ENCODE measurements at regions not wholly inside any gene's neighbourhood (a gene's known extent, or its start where the extent isn't known, plus 50 kb on each side); places are given as distances from the start of the nearest gene placed in this dataset.

DNA sequence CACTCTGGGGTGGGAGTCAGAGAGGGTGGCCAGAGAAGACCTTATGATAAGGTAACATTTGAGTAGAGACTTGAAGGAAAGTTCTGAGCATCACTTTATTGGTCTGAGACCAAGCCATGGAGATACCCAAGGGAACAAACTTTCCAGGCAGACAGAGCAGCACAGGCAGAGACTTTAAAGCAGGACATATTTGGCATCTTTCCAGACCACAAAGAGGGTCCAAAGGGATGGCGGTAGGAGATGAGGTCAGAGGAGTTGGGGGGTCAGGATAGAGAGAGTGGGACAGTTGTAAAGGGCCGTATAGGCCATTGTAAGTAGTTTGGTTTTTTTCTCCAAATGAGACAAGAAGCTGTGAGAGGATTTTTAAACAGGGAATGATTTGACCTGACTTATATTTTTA lies 344.4 kb downstream of the SEC23A start:
- Histone ChIP-seq H3K27ac (ENCODE audit: low read depth, low read length) (no peak overlapping the region), H3K9me3 (ENCODE audit: control insufficient read depth, insufficient read depth, low read length) (no peaks in the 10 kb centered on the region), H3K4me3 (ENCODE audit: low read depth, low read length) (no peak overlapping the region), H3K27me3 (ENCODE audit: control insufficient read depth, insufficient read depth, low read length) (no peaks in the 10 kb centered on the region)
- POLR2A ChIA-PET, result no interaction called here
- DNase-seq (ENCODE audit: low read depth, low spot score), result no peak
- CTCF ChIA-PET, result no interaction called here
- TF ChIP-seq, protein P1, sequence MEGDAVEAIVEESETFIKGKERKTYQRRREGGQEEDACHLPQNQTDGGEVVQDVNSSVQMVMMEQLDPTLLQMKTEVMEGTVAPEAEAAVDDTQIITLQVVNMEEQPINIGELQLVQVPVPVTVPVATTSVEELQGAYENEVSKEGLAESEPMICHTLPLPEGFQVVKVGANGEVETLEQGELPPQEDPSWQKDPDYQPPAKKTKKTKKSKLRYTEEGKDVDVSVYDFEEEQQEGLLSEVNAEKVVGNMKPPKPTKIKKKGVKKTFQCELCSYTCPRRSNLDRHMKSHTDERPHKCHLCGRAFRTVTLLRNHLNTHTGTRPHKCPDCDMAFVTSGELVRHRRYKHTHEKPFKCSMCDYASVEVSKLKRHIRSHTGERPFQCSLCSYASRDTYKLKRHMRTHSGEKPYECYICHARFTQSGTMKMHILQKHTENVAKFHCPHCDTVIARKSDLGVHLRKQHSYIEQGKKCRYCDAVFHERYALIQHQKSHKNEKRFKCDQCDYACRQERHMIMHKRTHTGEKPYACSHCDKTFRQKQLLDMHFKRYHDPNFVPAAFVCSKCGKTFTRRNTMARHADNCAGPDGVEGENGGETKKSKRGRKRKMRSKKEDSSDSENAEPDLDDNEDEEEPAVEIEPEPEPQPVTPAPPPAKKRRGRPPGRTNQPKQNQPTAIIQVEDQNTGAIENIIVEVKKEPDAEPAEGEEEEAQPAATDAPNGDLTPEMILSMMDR (IDR thresholded peaks at IDR 0.05; ENCODE audit: low read depth, low read length), result no peak

DNA sequence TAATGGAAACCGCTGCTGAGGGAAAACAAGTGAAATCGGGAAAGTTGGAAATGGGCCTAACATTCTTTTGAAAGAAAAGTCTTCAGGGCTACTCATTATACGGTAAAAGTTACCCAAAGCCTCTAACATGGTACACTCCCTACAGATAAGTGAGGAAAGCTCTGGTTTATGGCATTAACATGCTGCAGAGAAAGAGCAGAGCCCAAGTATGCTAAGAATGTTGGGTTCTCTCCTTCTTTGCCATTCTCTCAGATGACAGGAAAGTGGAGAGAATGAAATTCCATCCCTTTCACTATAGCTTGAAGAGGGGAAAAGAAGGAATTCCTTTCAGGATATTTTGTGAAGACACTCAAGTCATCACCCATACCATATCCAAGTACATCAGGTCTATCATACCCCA lies 348.0 kb downstream of the SEC23A start:
- CTCF ChIA-PET, result no interaction called here

DNA sequence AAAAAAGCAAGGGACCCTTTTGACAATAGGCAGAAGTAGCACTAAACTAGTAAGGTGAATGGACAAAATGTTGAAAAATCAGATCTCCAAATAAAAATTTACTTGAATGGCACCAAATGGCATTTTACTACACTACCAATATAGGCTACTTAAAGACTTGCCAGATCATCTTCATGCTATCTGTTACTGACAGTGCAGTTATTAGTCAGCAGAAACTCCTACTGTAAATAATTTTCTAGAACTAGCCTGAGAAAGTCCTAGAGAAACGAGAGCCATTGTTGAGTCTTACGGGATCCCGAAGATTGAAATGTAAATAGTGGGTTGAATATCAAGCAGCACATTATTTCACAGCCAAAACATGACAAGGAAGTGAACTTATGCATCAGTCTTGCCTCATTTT lies 350.3 kb downstream of the SEC23A start:
- POLR2A ChIA-PET, result no interaction called here
- CTCF ChIA-PET, result no interaction called here
- DNase-seq (ENCODE audit: low read depth, low spot score), result no peak
- no peaks in the 10 kb centered on the region for H3K27me3 ChIP-seq (ENCODE audit: control insufficient read depth, insufficient read depth, low read length)
- no peak overlapping the region for H3K27ac ChIP-seq (ENCODE audit: low read depth, low read length)
- TF ChIP-seq, protein P1 (IDR thresholded peaks at IDR 0.05; ENCODE audit: low read depth, low read length), result no peak
- no peak overlapping the region for H3K4me3 ChIP-seq (ENCODE audit: low read depth, low read length)
- H3K9me3 ChIP-seq (ENCODE audit: control insufficient read depth, insufficient read depth, low read length), result no peaks in the 10 kb centered on the region

More for the DNA sequence above, 348.0 kb downstream of the SEC23A start:
- Histone ChIP-seq H3K27me3 (ENCODE audit: control insufficient read depth, insufficient read depth, low read length) (no peaks in the 10 kb centered on the region), H3K4me3 (ENCODE audit: low read depth, low read length) (no peak overlapping the region), H3K9me3 (ENCODE audit: control insufficient read depth, insufficient read depth, low read length) (no peaks in the 10 kb centered on the region), H3K27ac (ENCODE audit: low read depth, low read length) (no peak overlapping the region)
- TF ChIP-seq, protein P1 (IDR thresholded peaks at IDR 0.05; ENCODE audit: low read depth, low read length), result no peak
- POLR2A ChIA-PET, result no interaction called here
- no peak for DNase-seq (ENCODE audit: low read depth, low spot score)

DNA sequence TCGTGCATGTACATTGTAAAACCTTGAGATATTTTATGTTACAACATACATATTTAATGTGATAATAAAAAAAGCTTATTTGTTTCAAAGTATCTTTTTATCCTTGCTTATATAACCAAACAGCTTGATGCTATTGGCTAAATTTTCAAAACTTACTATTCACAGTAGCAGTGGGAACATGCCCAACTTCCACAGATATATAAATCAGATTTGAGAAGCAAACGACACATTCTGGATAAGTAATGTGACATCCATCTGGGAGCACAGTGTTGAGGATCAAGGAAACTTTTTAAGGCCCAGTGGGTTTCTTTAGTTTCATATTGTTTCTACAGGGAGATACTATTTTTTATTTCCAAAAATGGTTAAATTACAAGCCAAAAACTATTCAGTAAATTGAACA lies 350.7 kb downstream of the SEC23A start:
- ChIA-PET CTCF (no interaction called here), POLR2A (no interaction called here)
- DNase-seq (ENCODE audit: low read depth, low spot score), result no peak
- Histone ChIP-seq H3K4me3 (ENCODE audit: low read depth, low read length) (no peak overlapping the region), H3K27ac (ENCODE audit: low read depth, low read length) (no peak overlapping the region), H3K27me3 (ENCODE audit: control insufficient read depth, insufficient read depth, low read length) (no peaks in the 10 kb centered on the region), H3K9me3 (ENCODE audit: control insufficient read depth, insufficient read depth, low read length) (no peaks in the 10 kb centered on the region)
- TF ChIP-seq, protein P1 (IDR thresholded peaks at IDR 0.05; ENCODE audit: low read depth, low read length), result no peak

DNA sequence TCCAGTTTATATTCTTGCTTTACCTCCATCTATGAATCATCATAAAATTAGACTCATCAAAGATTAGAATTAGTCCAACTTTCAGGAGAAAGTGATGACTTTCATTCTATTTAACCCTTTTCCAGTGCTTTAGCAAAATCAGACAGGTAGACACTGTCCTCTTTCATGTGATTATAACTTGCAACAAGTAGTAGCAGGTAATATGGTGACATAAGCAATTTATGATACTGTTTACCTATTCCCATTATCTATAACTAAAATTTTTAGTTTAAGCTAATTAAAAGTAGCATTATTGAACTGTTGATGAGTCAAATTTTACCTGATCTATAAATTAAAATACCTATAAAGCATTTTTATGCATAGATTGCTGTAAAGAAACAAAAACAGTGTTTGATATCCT lies 351.6 kb downstream of the SEC23A start:
- ChIA-PET POLR2A (no interaction called here), CTCF (no interaction called here)
- TF ChIP-seq, protein P1 (IDR thresholded peaks at IDR 0.05; ENCODE audit: low read depth, low read length), result no peak
- no peaks in the 10 kb centered on the region for H3K27me3 ChIP-seq (ENCODE audit: control insufficient read depth, insufficient read depth, low read length)
- no peak overlapping the region for H3K4me3 ChIP-seq (ENCODE audit: low read depth, low read length)
- no peaks in the 10 kb centered on the region for H3K9me3 ChIP-seq (ENCODE audit: control insufficient read depth, insufficient read depth, low read length)
- no peak overlapping the region for H3K27ac ChIP-seq (ENCODE audit: low read depth, low read length)
- DNase-seq (ENCODE audit: low read depth, low spot score), result no peak
